NCI-H2196 (cell line): ENCODE measurements at regions not wholly inside any gene's neighbourhood (a gene's known extent, or its start where the extent isn't known, plus 50 kb on each side); places are given as distances from the start of the nearest gene placed in this dataset.
"Not testable (repeated sequence)": the region's sequence is repeated elsewhere in the genome, so short reads cannot be mapped to it uniquely, and the experiment has no call there.

Experiments used
- DNase-seq: peaks from one replicate; lab custom pipeline; 2025; ENCODE audit not compliant: unreplicated experiment; lab: John Stamatoyannopoulos, UW

GRCh38 chr2:75925331-75926024 is 214.8 kb upstream of the GCFC2 start:
- DNase-seq: no peak

GRCh38 chr2:75922191-75922590 is 211.5 kb upstream of the GCFC2 start:
- no peak for DNase-seq

- DNase-seq: no peak
Observed at GRCh38 chr2:75920859-75921551, 210.3 kb upstream of the GCFC2 start.

- no peak for DNase-seq
Observed at GRCh38 chr2:75915851-75916634, 205.3 kb upstream of the GCFC2 start.

- DNase-seq: no peak
Observed at GRCh38 chr2:75896779-75897366, 186.2 kb upstream of the GCFC2 start.

GRCh38 chr2:75894170-75894569 is 183.5 kb upstream of the GCFC2 start:
- no peak for DNase-seq

GRCh38 chr2:75892490-75892889 is 181.8 kb upstream of the GCFC2 start:
- DNase-seq: no peak

GRCh38 chr2:75882530-75882929 is 171.8 kb upstream of the GCFC2 start:
- DNase-seq: no peak

- DNase-seq: not testable (repeated sequence)
Observed at GRCh38 chr2:75875606-75876005, 164.9 kb upstream of the GCFC2 start.

- DNase-seq: not testable (repeated sequence)
Observed at GRCh38 chr2:75871762-75872614, 161.3 kb upstream of the GCFC2 start.

- no peak for DNase-seq
Observed at GRCh38 chr2:75870651-75871137, 160.0 kb upstream of the GCFC2 start.

GRCh38 chr2:75870133-75870532 is 159.4 kb upstream of the GCFC2 start:
- DNase-seq: no peak

GRCh38 chr2:75865702-75866101 is 155.0 kb upstream of the GCFC2 start:
- no peak for DNase-seq

- no peak for DNase-seq
Observed at GRCh38 chr2:75865083-75865482, 154.4 kb upstream of the GCFC2 start.

- no peak for DNase-seq
Observed at GRCh38 chr2:75862547-75862946, 151.8 kb upstream of the GCFC2 start.

- DNase-seq: no peak
Observed at GRCh38 chr2:75853436-75853835, 142.7 kb upstream of the GCFC2 start.

- DNase-seq: no peak
Observed at GRCh38 chr2:75852639-75853038, 141.9 kb upstream of the GCFC2 start.

- no peak for DNase-seq
Observed at GRCh38 chr2:75846683-75847190, 136.0 kb upstream of the GCFC2 start.

- DNase-seq: no peak
Observed at GRCh38 chr2:75844651-75845050, 133.9 kb upstream of the GCFC2 start.

GRCh38 chr2:75834588-75834987 is 123.9 kb upstream of the GCFC2 start:
- DNase-seq: not testable (repeated sequence)
